ENCODE measurements at regions not wholly inside any gene's neighbourhood (a gene's known extent, or its start where the extent isn't known, plus 50 kb on each side); places are given as distances from the start of the nearest gene placed in this dataset.

- TF ChIP-seq CTCF (IDR thresholded peaks at IDR 0.05) = no peak
- TF ChIP-seq EP300 (IDR thresholded peaks at IDR 0.05) = no peak
Measured at GRCh38 chr20:47423586-47423985, 67.1 kb upstream of the ZMYND8 start.
